ENCODE measurements at regions not wholly inside any gene's neighbourhood (a gene's known extent, or its start where the extent isn't known, plus 50 kb on each side); places are given as distances from the start of the nearest gene placed in this dataset.

DNA sequence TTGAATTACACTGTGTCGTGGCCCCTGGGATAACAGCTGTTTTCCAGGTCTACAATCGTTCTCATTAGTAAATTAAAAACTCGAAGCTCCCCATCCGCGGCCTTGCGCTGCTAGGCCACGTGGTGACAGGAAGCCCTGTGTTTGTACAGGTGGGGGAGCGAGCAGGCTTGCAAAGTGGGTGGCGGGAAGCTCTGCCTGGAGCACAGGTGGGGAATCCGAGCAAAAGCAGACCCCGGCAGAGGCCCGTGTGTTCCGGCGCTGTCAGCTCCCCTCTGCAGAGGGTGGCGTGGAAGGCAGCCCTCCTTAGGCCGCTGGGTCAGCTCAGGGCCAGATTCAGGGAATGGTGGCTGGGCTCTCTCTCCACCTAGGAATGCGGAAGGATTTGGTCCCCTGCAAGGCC is 59.5 kb upstream of the ERCC6L2 start:
- no peak overlapping the region for H3K4me3 ChIP-seq (ENCODE audit: low read length, poor library complexity, severe bottlenecking)

DNA sequence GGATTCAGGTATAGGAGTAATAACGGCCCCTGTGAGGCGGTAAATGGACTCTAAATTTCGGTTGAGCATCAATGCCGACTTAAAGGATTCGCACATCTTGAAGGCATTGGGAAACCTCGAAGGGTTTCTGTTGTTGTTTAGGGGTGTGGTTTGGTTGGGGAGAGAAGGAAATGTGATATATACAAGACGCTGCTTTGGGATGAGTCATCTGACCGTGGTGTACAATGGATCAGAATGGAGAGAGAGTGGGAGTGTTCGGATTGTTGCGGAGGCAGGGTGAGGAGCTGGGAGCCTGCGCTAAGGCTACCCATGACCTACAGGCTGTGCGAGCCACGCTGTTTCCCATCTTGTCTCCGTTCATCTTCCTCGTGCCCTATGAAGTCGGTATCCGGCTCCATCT is 60.4 kb upstream of the ERCC6L2 start:
- Histone ChIP-seq H3K4me1 (ENCODE audit: insufficient read depth, low read length, poor library complexity, severe bottlenecking) (no peaks in the 10 kb centered on the region), H4K20me1 (ENCODE audit: insufficient read depth, low read length, poor library complexity, severe bottlenecking) (no peaks in the 10 kb centered on the region), H3K9me3 (ENCODE audit: insufficient read depth, low read depth, low read length) (no peaks in the 10 kb centered on the region), H3K4me3 (ENCODE audit: low read length, poor library complexity, severe bottlenecking) (no peak overlapping the region), H3K9me2 (replicated peaks; ENCODE audit: low read depth, low read length) (no peaks in the 10 kb centered on the region), H3K27me3 (ENCODE audit: insufficient read depth, low read length, poor library complexity, severe bottlenecking) (no peaks in the 10 kb centered on the region), H2AFZ (ENCODE audit: low read length) (no peak overlapping the region), H3K4me2 (ENCODE audit: low read depth, low read length, poor library complexity, severe bottlenecking) (no peak overlapping the region), H3F3A (ENCODE audit: low read depth) (no peaks in the 10 kb centered on the region), H3K79me2 (ENCODE audit: insufficient read depth, low read length) (no peaks in the 10 kb centered on the region), H3K9ac (ENCODE audit: low read depth, low read length, poor library complexity, severe bottlenecking) (no peak overlapping the region), H3K36me3 (ENCODE audit: insufficient read depth, low read length) (no peaks in the 10 kb centered on the region)
- TF ChIP-seq, protein P1, sequence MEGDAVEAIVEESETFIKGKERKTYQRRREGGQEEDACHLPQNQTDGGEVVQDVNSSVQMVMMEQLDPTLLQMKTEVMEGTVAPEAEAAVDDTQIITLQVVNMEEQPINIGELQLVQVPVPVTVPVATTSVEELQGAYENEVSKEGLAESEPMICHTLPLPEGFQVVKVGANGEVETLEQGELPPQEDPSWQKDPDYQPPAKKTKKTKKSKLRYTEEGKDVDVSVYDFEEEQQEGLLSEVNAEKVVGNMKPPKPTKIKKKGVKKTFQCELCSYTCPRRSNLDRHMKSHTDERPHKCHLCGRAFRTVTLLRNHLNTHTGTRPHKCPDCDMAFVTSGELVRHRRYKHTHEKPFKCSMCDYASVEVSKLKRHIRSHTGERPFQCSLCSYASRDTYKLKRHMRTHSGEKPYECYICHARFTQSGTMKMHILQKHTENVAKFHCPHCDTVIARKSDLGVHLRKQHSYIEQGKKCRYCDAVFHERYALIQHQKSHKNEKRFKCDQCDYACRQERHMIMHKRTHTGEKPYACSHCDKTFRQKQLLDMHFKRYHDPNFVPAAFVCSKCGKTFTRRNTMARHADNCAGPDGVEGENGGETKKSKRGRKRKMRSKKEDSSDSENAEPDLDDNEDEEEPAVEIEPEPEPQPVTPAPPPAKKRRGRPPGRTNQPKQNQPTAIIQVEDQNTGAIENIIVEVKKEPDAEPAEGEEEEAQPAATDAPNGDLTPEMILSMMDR (conservative IDR thresholded peaks at IDR 0.05; ENCODE audit: low read length), result no peak
- TF ChIP-seq EZH2phosphoT487 (IDR thresholded peaks at IDR 0.05; ENCODE audit: borderline replicate concordance), result no peak

More for the DNA sequence above, 59.5 kb upstream of the ERCC6L2 start:
- H3K4me1 ChIP-seq (ENCODE audit: insufficient read depth, low read length, poor library complexity, severe bottlenecking), result no peaks in the 10 kb centered on the region
- H4K20me1 ChIP-seq (ENCODE audit: insufficient read depth, low read length, poor library complexity, severe bottlenecking), result no peaks in the 10 kb centered on the region
- H3K27me3 ChIP-seq (ENCODE audit: insufficient read depth, low read length, poor library complexity, severe bottlenecking), result no peaks in the 10 kb centered on the region
- TF ChIP-seq, protein P1 (conservative IDR thresholded peaks at IDR 0.05; ENCODE audit: low read length), result no peak
- TF ChIP-seq EZH2phosphoT487 (IDR thresholded peaks at IDR 0.05; ENCODE audit: borderline replicate concordance), result no peak
- H3K4me2 ChIP-seq (ENCODE audit: low read depth, low read length, poor library complexity, severe bottlenecking), result no peak overlapping the region
- no peaks in the 10 kb centered on the region for H3K79me2 ChIP-seq (ENCODE audit: insufficient read depth, low read length)
- no peaks in the 10 kb centered on the region for H3K36me3 ChIP-seq (ENCODE audit: insufficient read depth, low read length)
- H3K9ac ChIP-seq (ENCODE audit: low read depth, low read length, poor library complexity, severe bottlenecking), result no peak overlapping the region
- H3F3A ChIP-seq (ENCODE audit: low read depth), result no peaks in the 10 kb centered on the region
- no peaks in the 10 kb centered on the region for H3K9me3 ChIP-seq (ENCODE audit: insufficient read depth, low read depth, low read length)
- no peaks in the 10 kb centered on the region for H3K9me2 ChIP-seq (replicated peaks; ENCODE audit: low read depth, low read length)
- no peak overlapping the region for H2AFZ ChIP-seq (ENCODE audit: low read length)

DNA sequence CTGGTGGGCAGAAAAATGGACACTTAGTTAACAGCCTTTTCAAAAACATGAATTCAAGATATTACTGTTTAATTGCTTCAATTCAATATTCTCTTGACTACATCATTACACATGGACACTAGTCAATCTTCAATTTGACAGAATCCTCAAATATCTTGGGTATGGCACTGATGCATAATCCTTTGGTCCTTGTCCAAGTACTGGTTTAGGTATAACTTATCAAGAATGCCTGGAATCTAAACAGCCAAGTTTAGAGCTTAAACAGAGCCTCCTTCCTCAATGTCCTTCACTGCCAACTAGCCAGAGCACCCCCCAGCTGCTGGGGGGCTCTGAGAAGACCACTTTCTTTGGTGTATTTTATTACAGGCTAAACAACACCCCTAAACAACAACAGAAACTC is 61.6 kb upstream of the ERCC6L2 start:
- Histone ChIP-seq H3K9ac (ENCODE audit: low read depth, low read length, poor library complexity, severe bottlenecking) (no peak overlapping the region), H3K9me2 (replicated peaks; ENCODE audit: low read depth, low read length) (no peaks in the 10 kb centered on the region), H3K4me3 (ENCODE audit: low read length, poor library complexity, severe bottlenecking) (no peak overlapping the region), H3K36me3 (ENCODE audit: insufficient read depth, low read length) (no peaks in the 10 kb centered on the region), H4K20me1 (ENCODE audit: insufficient read depth, low read length, poor library complexity, severe bottlenecking) (no peaks in the 10 kb centered on the region), H3K79me2 (ENCODE audit: insufficient read depth, low read length) (no peaks in the 10 kb centered on the region), H3K4me1 (ENCODE audit: insufficient read depth, low read length, poor library complexity, severe bottlenecking) (no peaks in the 10 kb centered on the region), H3K9me3 (ENCODE audit: insufficient read depth, low read depth, low read length) (no peaks in the 10 kb centered on the region), H3K4me2 (ENCODE audit: low read depth, low read length, poor library complexity, severe bottlenecking) (no peak overlapping the region), H2AFZ (ENCODE audit: low read length) (no peak overlapping the region), H3F3A (ENCODE audit: low read depth) (no peaks in the 10 kb centered on the region), H3K27me3 (ENCODE audit: insufficient read depth, low read length, poor library complexity, severe bottlenecking) (no peaks in the 10 kb centered on the region)
- no peak for TF ChIP-seq EZH2phosphoT487 (IDR thresholded peaks at IDR 0.05; ENCODE audit: borderline replicate concordance)
- TF ChIP-seq, protein P1 (conservative IDR thresholded peaks at IDR 0.05; ENCODE audit: low read length), result no peak
